NOMO-1 treated with dmso at 0.1 percent for 144 hours (cell line): ENCODE measurements at regions not wholly inside any gene's neighbourhood (a gene's known extent, or its start where the extent isn't known, plus 50 kb on each side); places are given as distances from the start of the nearest gene placed in this dataset.
A peak's percentile ranks its signal among the peaks of the same experiment; 100 is the strongest.
"Not testable (repeated sequence)": the region's sequence is repeated elsewhere in the genome, so short reads cannot be mapped to it uniquely, and the experiment has no call there.

Source experiments
- DNase-seq: peaks from one replicate; lab custom pipeline; 2025; ENCODE audit not compliant: unreplicated experiment; lab: John Stamatoyannopoulos, UW

GRCh38 chr13:33340631-33341030 lies 55.1 kb upstream of the STARD13 start:
- peak; percentile 58 for DNase-seq

GRCh38 chr13:33341861-33342452 lies 56.4 kb upstream of the STARD13 start:
- DNase-seq = no peak

GRCh38 chr13:33345842-33346241 lies 60.3 kb upstream of the STARD13 start:
- no peak for DNase-seq

- DNase-seq = no peak
These were observed 62.3 kb upstream of the STARD13 start for GRCh38 chr13:33347861-33348260.

- DNase-seq = no peak
These were observed 62.8 kb upstream of the STARD13 start for GRCh38 chr13:33348366-33348765.

GRCh38 chr13:33349288-33349985 lies 63.9 kb upstream of the STARD13 start:
- DNase-seq = no peak

GRCh38 chr13:33349986-33350826 lies 64.7 kb upstream of the STARD13 start:
- DNase-seq = no peak

- no peak for DNase-seq
These were observed 65.8 kb upstream of the STARD13 start for GRCh38 chr13:33351319-33351718.

GRCh38 chr13:33352041-33352440 lies 66.5 kb upstream of the STARD13 start:
- no peak for DNase-seq

GRCh38 chr13:33352526-33352925 lies 67.0 kb upstream of the STARD13 start:
- no peak for DNase-seq

GRCh38 chr13:33353210-33353609 lies 67.7 kb upstream of the STARD13 start:
- DNase-seq = peak; percentile 90

- DNase-seq = no peak
These were observed 68.1 kb upstream of the STARD13 start for GRCh38 chr13:33353646-33354045.

GRCh38 chr13:33355201-33355895 lies 69.8 kb upstream of the STARD13 start:
- DNase-seq = peak; percentile 52

GRCh38 chr13:33358076-33358475 lies 72.5 kb upstream of the STARD13 start:
- not testable (repeated sequence) for DNase-seq

GRCh38 chr13:33362986-33363727 lies 77.6 kb upstream of the STARD13 start:
- peak; percentile 82 for DNase-seq

GRCh38 chr13:33364192-33364591 lies 78.6 kb upstream of the STARD13 start:
- no peak for DNase-seq

- DNase-seq = no peak
These were observed 81.0 kb upstream of the STARD13 start for GRCh38 chr13:33366469-33367062.

GRCh38 chr13:33367171-33367895 lies 81.8 kb upstream of the STARD13 start:
- no peak for DNase-seq

- DNase-seq = peak; percentile 72
These were observed 82.4 kb upstream of the STARD13 start for GRCh38 chr13:33367926-33368325.

- no peak for DNase-seq
These were observed 83.5 kb upstream of the STARD13 start for GRCh38 chr13:33369073-33369472.
